M059J (cell line): ENCODE measurements at regions not wholly inside any gene's neighbourhood (a gene's known extent, or its start where the extent isn't known, plus 50 kb on each side); places are given as distances from the start of the nearest gene placed in this dataset.

Experiments
- DNase-seq: peaks from one replicate; pipeline ENCODE4 v3.0.0-alpha.2; 2012; ENCODE audit warnings: low read depth

- no peak for DNase-seq
Measured at GRCh38 chr14:101120641-101121507, 217.4 kb upstream of the RTL1 start.

- DNase-seq: no peak
Measured at GRCh38 chr14:101121508-101122139, 218.1 kb upstream of the RTL1 start.

GRCh38 chr14:101122237-101123141 lies 219.0 kb upstream of the RTL1 start:
- DNase-seq: no peak

- DNase-seq: no peak
Measured at GRCh38 chr14:101123618-101124510, 220.3 kb upstream of the RTL1 start.

GRCh38 chr14:101124815-101125214 lies 221.3 kb upstream of the RTL1 start:
- no peak for DNase-seq

- no peak for DNase-seq
Measured at GRCh38 chr14:101125313-101125712, 221.8 kb upstream of the RTL1 start.

- no peak for DNase-seq
Measured at GRCh38 chr14:101125719-101126651, 222.5 kb upstream of the RTL1 start.

GRCh38 chr14:101126731-101127130 lies 223.2 kb upstream of the RTL1 start:
- no peak for DNase-seq

- no peak for DNase-seq
Measured at GRCh38 chr14:101127224-101127623, 223.7 kb upstream of the RTL1 start.

GRCh38 chr14:101128478-101129321 lies 225.2 kb upstream of the RTL1 start:
- DNase-seq: no peak

GRCh38 chr14:101129521-101130167 lies 226.1 kb upstream of the RTL1 start:
- DNase-seq: no peak

- no peak for DNase-seq
Measured at GRCh38 chr14:101130861-101131260, 227.3 kb upstream of the RTL1 start.

- no peak for DNase-seq
Measured at GRCh38 chr14:101131451-101131916, 228.0 kb upstream of the RTL1 start.

- no peak for DNase-seq
Measured at GRCh38 chr14:101132051-101132571, 228.6 kb upstream of the RTL1 start.

- no peak for DNase-seq
Measured at GRCh38 chr14:101132588-101132987, 229.1 kb upstream of the RTL1 start.

- no peak for DNase-seq
Measured at GRCh38 chr14:101133068-101133467, 229.5 kb upstream of the RTL1 start.

GRCh38 chr14:101134161-101134631 lies 230.7 kb upstream of the RTL1 start:
- no peak for DNase-seq

- DNase-seq: no peak
Measured at GRCh38 chr14:101134851-101135433, 231.4 kb upstream of the RTL1 start.
